GM18867 (cell line): ENCODE measurements at regions not wholly inside any gene's neighbourhood (a gene's known extent, or its start where the extent isn't known, plus 50 kb on each side); places are given as distances from the start of the nearest gene placed in this dataset.
"Not testable (repeated sequence)": the region's sequence is repeated elsewhere in the genome, so short reads cannot be mapped to it uniquely, and the experiment has no call there.

Experiments
- ATAC-seq: cut with Tn5 transposase; IDR thresholded peaks from one replicate; pipeline ENCODE4 v1.9.1; 2021; ENCODE audit warnings: mild to moderate bottlenecking, moderate library complexity; ENCODE audit not compliant: unreplicated experiment

DNA sequence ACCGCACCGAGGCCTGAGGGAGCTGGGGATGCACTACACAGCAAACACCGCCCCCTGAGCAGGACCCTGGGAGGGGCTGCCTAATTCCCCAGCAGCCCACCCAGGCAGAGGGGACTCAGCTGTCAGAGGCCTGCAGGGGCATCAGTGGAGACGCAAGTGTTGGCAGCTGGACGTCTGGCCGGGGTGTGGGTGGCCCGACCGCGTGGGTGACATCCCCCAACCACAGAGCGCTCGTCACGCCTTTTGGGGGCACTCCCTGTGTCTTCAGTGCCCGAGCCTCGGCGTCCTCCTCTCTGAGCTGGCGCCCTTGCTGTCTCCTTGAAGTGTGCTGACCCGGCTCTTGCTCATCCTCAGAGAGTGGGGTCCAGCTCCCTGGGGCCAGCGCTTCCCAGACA is 150.2 kb downstream of the BRD1 start:
- no peak for ATAC-seq

- ATAC-seq = no peak
These were observed 150.7 kb downstream of the BRD1 start for GRCh38 chr22:49676783-49677494.

- ATAC-seq = no peak
These were observed 151.4 kb downstream of the BRD1 start for GRCh38 chr22:49676230-49676629.

DNA sequence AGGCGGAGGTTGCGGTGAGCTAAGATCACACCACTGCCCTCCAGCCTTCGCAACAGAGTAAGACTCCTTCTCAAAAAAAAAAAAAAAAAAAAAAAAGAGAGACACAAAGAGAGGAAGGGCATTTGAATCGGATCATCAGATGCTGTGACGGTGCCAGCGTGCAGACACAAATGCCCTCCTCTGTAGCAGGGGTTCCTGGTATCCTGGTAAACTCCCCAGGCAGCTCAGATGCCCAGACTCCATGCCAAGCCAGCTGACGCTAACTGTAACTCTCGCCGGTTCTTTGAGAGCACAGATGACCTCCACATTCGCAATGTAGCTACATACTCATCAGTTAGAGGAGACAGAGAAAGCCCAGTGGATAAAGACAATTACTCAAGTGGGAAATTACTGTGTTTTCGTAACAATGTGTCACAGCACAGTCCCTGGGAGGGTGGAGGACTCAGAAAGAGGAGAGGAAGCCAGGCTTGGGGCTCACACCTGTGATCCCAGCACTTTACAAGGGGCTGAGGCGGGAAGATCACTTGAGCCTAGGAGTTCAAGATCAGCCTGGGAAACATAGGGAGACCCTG is 153.1 kb downstream of the BRD1 start:
- ATAC-seq = no peak

DNA sequence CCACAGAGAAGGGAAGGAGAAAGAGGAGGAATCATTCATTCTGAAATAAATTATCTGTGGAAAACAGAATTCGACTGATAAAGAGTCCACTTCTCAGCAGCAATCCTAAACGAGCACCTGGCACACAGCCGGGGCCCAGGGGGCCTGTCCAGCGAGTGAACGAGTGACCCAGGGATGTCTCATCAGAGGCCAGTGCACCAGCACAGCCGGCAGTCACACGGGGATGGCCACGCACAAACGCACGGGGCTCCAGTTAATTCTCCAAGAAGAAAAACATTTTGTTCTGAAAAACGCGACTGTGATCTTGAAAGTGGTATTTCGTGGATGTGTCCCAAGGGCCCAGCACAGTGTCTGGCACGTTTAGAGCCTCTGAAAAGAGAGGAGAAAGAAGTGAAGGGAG is 154.6 kb downstream of the BRD1 start:
- no peak for ATAC-seq

GRCh38 chr22:49672014-49672516 is 155.6 kb downstream of the BRD1 start:
- ATAC-seq = no peak

DNA sequence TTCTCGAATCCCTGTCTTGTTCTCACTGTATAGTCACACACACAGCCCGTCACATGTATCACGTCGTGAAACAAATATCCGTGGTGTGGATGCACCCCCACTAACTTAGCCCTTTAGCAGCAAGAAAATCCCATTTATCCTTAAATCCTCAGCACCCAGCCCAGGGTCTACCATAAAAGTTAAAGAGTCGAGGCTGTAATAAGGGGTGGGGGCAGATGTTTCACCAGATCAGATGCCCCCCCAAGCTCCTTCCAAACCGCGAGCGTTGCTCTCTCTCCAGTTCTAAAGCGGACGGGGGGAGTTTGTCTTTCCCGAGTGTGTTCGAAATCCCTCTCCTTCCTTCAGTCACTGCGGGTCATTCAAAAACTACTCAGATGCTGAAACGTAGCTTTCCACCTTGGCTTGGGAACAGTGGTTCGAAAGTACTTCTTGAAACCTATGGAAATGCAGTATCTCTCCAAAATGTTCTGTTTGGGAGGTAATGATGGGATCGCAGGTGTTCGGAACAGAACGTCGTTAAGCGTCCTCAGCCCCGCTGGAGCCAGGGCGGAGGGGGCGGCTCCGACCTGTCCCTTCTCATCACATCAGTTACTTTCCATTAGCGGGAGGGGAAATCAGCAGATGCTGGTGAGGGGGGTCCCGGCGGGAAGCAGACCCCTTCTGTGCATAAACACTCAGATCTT is 156.2 kb downstream of the BRD1 start:
- no peak for ATAC-seq

- no peak for ATAC-seq
These were observed 157.0 kb downstream of the BRD1 start for GRCh38 chr22:49670456-49671330.

DNA sequence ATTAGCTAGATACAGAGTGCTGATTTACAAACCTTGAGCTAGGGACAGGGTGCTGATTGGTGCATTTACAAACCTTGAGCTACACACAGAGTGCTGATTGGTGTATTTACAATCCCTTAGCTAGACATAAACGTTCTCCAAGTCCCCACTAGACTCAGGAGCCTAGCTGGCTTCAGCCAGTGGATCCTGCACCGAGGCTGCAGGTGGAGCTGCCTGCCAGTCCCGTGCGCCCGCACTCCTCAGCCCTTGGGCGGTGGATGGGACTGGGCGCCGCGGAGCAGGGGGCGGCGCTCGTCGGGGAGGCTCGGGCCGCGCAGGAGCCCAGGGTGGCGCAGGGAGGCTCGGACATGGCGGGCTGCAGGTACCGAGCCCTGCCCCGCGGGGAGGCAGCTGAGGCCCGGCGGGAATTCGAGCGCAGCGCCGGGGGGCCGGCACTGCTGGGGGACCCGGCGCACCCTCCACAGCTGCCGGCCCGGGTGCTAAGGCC is 157.7 kb downstream of the BRD1 start:
- ATAC-seq = not testable (repeated sequence)

- ATAC-seq = not testable (repeated sequence)
These were observed 158.2 kb downstream of the BRD1 start for GRCh38 chr22:49669427-49669968.

DNA sequence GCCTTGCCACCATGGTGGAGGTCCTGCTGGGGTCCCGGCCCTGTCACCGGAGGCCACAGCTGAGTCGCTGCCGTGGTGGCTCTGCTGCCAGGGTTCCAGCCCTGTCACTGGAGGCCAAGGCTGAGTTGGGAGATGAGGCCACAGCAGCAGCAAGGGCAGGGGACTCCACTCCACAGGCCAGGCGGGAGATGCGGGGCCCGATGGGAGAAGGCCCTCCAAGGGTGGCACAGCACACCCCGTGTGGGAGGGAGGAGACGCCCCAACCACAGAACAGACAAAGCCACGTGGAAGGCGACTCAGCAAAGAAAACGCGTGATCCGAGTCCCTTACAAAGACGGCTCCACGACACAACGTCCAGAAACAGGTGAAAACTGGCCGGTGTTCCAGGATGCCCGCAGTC is 159.3 kb downstream of the BRD1 start:
- no peak for ATAC-seq

- ATAC-seq = no peak
These were observed 160.4 kb downstream of the BRD1 start for GRCh38 chr22:49667236-49667635.

GRCh38 chr22:49666146-49666809 is 161.4 kb downstream of the BRD1 start:
- no peak for ATAC-seq

DNA sequence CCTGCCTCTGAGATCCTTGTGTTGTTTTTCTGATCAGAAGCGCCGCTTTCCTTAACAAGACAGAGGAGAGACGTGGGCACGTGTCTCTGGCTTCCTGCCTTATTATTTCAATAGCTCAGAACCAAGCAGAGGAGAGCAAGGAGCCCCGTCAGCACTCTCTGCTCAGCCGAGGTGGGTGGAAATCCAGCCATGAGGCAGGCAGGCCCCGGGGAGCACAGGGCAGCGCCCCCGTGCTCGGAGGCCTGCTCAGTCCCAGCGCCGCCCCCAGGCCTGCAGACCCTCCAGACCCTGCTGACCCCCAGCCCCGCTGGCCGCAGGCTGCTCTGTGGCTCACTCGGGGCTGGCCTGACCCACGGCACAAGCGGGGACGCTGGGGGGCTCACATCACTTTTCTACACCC is 162.8 kb downstream of the BRD1 start:
- ATAC-seq = no peak

- ATAC-seq = no peak
These were observed 163.2 kb downstream of the BRD1 start for GRCh38 chr22:49664371-49664881.

DNA sequence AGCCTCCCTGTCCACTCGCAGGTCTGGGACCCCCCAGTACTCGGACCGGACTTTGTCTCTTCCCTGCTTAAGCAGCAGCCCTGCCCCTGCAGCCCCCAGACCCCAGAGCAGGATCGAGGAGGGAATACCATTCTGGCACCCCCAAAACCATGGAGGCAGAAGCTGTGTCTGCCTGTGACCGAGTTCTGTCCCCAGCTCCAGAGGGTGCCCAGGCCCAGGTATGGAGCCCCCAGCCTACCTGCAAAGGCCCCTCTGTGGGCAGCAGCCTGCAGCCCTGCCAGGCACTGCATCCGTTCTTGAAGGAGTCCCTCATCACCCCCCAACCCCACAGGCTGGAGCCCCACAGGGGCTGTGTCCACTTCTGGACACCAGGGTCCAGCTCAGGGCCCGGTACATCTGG is 163.8 kb downstream of the BRD1 start:
- no peak for ATAC-seq

DNA sequence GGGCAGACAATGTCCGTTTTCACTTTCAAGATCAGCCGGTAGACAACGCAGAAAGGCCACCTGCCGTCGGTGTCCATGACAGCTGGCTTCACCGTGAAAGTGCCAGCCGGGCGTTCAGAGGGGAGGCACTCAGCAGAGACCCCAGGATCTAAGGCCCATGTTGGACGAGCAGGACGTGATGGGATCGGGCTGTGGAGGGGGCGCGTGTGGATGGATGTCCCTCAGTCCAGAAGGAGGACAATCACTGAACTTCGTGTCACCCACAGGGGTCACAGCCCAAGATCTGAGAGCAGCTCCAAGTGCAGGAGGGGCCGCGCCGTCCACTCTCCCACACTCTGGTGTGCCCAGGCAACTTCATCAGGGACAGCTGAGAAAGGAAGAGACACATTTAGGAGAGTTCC is 164.4 kb downstream of the BRD1 start:
- no peak for ATAC-seq

GRCh38 chr22:49662681-49663080 is 165.0 kb downstream of the BRD1 start:
- no peak for ATAC-seq

DNA sequence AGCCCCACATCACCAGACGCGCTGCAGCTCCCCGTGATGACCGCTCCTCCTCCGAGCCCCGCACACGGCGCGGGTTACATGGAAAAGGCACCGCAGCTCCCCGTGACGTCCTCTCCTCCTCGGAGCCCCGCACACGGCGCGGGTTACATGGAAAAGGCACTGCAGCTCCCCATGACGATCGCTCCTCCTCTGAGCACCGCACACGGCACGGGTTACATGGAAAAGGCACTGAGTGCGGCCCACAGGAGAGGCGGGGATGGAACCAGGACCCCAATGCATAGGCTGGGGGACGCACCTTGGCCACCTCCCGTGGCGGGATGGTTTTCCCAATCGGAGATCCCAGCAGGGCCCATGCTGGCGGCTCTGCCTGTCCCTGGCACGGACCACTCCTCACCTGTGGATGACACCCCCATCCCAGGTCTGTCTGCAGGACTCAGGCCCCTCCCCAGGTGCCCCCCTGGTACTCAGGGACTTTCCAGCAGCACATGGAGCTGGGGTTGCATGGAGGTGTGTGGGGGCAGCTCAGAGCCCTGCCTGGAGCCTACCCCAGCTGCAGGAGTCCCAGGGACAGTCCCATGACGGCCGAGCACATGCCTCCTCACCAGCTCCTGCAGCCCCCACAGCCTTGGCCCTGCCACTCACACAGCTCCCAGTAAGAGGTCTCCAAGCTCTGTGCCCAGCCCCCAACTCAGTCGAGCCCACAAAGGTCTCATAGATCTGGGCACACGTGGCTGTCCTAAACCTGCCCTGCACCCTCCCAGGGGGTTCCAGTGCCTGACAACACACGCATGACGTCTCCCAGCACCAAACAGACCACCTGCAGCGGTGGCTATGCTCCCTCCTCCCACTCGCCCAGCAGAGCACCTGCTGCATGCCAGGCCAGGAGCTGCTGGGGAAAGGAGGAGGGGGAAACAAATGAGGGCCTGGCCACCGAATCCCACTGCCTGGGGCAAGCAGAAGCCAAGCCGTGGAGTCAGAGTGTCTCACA is 166.6 kb downstream of the BRD1 start:
- ATAC-seq = no peak
